Activated CD4-positive, alpha-beta T cell treated with anti-CD3 and anti-CD28 coated beads, Interleukin-2, amount 50 U/mL, for 16 hours (primary cell): ENCODE measurements at regions not wholly inside any gene's neighbourhood (a gene's known extent, or its start where the extent isn't known, plus 50 kb on each side); places are given as distances from the start of the nearest gene placed in this dataset.
A peak's percentile ranks its signal among the peaks of the same experiment; 100 is the strongest.

Experiments
- DNase-seq: peaks from one replicate; pipeline ENCODE4 v3.0.0-alpha.2; 2020

DNA sequence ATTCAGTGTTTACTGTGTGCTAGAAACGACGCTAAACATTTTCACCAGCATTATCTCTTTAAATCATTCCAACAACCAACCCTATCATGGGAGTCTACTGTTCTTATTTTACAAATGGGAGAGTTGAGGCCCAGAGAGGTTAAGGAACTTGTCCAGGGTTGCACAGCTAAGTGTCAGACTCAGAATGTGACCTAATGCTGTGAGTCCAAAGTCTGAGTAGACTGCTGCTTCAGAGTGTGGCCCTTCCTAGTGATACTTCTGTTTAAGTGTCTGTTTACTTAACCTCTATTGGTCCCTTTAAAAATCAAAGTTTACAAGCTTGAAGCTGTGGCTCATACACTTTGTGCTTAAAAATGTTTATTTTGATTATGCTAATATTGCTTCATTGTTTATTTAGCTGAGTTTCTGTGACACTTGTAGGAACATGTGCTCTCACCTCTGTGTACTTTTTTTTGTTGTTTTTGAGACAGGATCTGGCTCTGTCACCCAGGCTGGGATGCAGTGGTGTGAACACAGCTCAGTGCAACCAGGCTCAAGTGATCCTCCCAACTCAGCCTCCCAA lies 84.4 kb upstream of the SYPL1 start:
- no peak for DNase-seq

DNA sequence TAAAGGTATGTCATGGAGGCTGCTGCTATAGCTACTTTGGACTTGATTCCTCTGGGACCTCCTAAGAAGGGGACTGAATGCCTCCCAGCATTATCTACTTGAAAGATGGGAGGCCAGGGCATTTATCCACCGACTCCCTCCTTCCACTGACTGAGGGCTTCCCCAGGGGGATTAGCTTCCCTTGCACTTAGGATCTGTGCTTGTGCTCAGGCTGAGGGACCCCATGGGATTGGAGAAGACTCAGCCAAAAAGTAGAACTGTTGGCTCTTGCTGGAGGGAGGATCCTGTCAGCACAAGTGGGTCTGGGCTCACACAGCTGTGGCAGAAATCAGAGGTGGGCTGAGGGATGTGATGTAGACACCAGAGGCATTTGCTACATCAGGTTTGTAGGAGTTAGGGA lies 81.5 kb upstream of the SYPL1 start:
- no peak for DNase-seq

DNA sequence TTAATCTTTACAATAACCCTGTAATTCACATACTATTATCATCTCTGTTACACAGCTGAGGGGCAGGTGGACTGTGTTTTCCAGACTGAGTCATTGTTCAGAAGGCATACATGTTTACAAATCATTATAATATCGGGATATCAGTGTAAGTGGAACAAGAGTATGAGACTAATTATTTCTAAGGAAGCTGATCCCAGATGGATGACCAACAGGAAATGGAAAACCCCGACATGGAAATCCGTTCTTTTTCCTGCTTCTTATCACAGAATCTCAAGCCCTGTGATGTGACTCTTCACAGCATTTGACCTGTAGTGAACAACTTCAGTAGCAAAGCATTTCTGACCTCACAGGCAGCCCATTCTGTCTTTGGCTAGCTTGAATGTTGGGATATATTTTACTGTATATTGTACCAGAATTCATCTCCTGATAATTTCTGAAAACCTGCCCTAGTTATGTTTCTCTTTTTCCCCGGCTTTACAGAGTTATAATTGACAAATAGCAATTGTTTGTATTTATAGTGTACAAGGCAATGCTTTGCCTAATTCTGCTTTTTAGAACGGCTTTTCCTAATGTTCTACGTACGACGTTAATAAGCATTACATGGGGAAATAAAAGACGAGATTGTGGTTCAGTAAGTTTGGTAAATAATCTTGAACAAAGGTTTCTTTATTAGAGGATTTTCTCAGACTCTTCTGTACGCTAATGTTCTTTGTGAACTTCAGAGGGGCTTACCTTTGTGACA lies 78.6 kb upstream of the SYPL1 start:
- no peak for DNase-seq

DNA sequence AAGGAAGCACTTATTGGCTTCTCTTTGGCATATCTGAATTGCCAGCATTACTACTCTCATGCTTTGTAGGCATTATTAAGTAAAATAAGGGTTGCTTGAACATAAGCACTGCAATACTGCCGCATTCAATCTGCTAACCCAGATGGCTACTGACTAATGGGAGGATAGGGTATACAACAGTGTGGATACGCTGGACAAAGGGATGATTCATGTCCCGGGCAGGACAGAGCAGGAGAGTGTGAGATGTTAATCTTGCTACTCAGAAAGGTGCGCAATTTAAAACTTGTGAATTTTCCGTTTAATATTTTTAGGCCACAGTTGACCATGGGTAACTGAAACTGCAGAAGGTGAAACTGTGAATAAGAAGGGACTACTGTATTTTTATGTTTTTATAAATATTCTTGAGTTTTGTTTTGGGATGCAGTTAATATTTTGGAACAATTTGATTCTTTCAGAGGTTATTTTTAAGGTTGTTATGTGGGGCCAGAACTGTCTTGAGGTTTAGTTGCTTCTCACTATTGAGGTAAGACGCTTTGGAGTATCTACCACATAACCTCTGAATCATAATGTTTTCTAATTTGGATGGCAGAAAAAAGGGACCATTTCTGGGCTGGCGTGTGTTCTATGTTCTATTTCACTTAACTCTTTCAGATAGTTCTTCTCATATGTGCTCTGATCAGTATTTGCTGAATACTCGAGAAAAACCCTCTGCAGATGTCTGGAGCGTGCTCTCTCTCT lies 75.7 kb upstream of the SYPL1 start:
- no peak for DNase-seq

DNA sequence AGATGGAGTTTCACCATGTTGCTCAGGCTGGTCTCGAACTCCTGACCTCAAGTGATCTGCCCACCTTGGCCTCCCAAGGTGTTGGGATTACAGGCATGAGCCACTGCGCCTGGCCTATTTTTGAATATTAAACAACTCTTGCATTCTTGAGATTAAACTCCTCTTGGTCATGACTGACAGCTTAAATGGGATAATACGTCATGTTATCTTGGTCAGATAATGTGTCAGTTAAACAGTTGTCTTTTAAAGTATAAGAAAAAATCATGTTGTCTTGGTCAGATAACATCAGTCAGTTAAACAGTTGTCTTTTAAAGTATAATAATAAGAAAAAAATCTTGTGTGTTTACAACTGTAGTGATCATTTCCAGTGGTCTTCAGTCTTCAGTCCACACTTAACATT lies 73.6 kb upstream of the SYPL1 start:
- DNase-seq = no peak

DNA sequence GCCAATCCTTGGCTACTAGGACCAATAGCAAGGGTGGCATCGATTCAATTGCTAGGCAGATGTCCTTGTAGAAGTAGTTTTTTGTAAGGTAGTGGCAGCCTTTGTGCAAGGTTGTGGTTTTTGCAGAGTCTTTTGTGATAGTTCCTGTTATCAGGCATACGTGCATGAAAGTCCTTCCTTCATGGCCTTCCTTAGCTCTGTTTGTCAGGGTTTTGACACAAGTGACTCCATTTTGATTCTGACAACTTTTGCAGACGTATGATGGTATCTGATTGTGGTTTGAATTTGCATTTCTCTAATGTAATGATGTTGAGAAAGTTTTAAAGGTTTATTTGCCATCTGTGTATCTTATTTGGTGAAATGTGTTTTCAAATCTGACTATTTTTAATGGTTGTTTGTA lies 71.8 kb upstream of the SYPL1 start:
- DNase-seq = no peak

DNA sequence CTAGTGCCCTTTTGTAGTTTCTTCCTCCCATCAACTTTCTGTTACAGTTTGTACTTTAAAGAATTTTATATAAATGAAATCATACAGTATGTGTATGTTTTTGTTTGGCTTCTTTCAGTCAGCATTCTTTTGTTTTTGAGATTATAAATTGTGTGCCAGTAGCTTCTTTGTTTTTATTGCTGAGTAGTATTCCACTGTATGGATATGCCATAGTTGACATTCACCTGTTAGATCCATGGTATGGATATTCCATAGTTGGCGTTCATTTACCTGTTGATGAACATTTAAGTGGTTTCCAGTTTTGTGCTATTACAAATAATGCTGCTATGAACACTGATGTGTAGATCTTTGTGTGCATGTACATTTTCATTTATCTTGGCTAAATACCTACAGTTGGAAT lies 70.8 kb upstream of the SYPL1 start:
- DNase-seq = no peak

DNA sequence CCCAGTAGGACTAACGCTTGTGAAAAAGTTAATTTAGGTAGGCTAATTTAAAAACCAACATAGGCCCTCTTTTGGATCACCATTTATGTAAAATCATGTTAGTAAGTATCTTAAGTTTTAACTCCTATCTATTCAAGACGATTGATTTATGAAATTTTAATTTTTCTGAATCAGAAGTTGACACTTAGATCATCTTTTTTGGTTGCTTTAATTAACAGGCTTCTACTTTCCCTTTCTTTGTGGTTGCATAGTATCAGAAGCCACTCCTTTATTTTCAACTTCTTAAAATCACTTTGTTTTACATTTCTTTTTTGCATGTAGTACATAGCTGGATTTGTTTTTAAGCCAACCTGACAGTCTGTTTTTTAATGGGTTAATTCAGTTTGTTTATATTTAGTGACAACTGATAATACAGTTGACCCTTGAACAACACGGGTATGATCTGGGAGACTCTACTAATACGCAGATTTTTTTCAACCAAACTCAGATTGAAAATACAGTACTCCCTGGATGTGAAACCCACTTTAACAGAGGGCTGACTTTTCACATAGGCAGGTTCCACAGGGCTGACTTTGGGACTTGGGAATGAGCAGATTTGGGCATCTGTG lies 69.7 kb upstream of the SYPL1 start:
- no peak for DNase-seq

DNA sequence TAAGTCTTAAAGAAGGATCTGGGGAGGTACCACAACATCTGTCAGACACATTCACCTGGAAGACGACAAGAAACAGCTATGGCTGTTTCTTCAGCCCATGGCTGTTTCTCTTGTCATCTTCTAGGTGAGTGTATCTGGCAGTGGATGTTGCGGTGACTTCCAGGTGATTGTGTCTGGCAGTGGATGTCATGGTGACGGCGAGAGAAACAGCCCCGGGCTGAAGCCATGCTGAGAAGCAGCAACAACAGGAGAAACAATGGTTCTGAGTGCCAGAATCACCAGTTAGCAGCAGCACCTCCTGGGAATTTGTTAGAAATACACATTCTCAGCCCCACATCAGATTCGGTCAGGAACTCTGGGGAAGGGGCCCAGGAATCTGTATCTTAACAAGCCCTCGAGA lies 68.6 kb upstream of the SYPL1 start:
- no peak for DNase-seq

DNA sequence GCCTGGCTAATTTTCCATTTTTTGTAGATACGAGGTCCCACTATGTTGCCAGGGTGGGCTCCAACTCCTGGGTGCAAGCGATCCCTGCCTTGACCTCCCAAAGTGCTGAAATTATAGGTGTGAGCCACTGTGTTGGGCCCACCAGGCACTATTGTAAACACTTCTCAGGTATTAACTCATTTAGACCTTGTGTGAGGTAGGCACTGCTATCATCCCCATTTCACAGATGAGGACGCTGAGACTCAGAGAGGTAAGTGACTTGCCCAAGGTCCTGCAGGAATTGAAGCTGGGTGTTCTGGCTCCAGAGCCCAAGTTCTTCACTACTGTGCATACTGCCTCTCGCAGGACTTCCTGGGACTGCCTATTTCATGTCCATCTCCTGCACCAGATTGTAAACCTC lies 67.1 kb upstream of the SYPL1 start:
- DNase-seq = no peak

DNA sequence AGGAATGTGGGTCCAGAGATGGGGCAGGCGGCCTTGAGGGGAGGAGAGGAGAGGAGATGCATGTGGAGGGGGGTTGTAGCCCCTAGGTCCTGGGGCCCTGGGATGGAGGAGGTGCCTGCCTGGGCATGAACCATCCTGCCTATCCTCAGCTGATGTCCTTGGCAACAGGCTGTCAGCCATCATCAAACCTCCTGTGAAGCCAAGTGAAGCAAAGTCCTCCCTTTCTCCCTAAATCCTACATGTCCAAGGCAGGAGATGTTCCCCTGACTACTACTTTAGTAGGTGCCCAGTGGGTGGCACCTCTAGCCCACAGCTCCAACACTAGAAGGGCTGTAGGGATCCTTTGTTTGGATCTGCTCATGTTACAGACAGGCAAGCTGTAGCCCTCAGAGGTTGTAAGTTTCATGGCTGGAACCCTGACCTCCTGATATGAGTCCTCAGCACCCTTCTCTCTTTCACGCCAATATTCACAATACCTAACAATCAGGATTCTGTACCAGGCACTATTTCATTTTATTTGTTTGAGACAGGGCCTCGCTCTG lies 66.6 kb upstream of the SYPL1 start:
- DNase-seq = peak; percentile 1

DNA sequence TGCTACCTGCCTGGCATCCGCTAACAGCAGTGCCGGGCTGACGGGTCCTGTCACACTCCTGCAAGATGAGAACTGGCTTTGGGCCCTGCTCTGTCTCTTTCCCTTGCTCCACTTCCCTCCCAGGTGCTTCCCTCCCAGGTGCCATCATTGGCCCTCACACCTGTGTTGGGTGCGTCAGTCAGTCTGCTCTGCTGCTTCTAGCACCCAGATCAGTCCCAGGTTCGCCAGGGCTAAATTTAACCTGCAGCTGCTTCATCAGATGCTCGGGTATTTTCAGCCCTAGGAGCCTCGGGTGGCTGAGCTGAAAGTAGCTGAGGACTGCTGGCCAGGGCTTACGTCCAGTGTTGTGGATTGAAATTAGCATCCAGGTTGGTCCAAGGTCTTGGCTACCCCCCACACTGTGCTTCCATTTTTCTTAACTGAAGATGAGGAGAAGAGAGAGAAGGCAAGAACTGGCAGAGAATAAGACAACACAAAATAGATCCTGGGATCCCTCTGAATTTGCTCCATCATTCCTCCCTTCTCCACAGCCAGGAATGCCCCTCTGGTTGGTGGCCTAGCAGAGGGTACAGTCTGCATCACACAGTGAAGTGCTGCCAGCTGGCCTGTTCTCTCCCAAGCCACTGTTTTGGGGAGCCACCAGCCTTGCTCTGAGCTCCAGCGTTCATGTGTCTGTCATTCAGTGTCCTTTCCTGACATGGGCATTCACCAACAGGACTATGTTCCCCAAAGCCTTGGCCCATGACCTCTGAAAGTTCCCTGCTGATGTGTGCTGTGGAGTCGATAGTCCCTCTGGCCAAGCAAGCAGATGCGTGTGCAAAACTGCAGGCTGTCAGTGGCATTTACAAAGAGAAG lies 65.9 kb upstream of the SYPL1 start:
- DNase-seq = no peak

DNA sequence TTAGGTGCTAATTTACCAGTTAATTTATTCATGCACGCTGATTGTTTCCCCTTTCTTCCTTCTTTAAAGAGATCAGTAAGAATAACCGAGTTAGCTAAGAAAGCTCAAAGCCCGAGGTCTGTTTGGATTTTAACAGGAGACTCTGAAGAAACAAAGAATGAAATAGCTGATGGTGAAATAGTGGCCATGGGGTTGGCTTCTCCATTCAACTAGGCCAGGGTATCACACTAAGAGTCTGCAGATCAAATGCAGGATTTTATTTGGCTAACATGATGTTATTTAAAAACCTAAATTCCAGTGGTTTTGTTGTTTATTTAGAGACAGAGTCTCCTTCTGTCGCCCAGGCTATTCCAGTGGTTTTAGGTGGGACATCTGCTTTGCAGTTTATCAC lies 65.2 kb upstream of the SYPL1 start:
- DNase-seq = no peak

DNA sequence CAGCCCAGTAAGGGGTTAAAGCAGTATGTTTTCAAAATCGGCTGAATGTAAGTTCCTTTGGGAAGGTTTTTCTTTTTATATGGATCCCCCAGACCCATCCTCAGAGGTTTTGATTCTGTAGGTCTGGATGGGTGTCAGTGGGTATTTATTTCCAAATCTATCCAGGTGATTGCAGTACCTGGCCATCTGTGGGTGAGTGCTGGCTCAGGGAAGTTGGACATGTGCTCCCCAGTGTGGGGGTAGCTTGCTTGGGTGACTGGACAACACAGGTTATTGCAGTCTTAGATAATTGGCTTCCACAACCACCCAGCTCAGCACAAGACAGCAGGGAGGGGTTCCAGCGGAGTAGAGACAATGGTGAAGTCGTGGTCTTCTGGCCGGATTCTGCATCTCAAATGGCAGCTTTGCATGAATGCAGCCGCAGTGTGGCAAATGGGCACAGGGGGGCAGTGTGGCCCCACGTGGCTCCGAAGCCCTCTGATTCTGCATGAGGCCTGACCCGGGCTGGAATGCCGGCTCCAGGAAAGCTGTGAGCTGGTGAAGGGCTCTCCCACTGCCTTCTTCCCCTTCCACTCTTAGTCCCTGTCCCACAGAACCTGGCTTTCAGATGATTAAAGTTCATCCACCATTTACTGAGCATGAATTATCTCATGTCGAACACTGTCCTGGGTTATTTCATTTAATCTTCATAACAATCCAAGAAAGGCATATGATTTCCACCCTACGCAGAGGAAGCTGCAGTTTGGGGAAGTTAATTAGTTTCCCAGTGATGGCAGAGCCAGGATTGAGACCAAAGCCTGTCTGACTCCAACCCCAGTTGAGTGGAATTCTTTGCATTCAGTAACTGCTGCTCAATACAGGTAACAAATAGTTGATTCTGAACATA lies 64.5 kb upstream of the SYPL1 start:
- peak; percentile 69 for DNase-seq

DNA sequence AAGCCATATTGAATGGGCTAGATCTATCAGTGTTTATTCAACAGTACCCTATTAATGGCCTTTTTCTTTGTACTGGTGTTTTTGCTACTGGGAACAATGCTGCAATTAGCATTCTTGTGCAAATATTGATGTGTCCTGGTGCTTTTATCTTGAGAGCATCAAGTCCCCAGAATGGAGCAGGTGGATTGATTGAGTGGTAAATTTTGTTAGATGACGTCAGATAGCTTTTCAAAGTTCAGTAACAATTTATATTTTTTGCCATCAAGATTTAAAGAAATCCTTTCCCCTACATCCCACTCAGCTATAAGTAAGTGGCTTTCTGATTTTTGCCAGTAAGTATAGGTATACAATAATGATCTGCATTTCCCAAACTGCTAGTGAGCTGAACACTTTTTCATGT lies 63.4 kb upstream of the SYPL1 start:
- DNase-seq = no peak

DNA sequence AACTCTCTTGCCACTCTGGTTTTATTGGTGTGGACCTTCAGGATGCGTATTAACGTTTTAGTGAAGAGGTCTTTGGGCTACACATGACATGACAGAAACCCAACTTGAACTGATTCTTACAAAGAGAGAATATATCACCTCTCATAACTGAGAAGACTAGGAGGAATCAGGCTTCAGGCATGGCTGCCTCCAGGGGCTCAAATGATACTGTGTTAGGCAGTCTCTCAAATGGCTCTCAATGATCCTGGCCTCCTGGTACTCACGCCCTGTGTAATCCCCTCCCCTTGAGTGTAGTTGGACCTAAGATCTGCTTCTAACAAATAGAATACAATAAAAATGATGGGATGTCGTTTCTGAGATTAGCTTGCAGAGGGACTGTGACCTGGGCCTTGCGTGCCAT lies 58.5 kb upstream of the SYPL1 start:
- DNase-seq = no peak

DNA sequence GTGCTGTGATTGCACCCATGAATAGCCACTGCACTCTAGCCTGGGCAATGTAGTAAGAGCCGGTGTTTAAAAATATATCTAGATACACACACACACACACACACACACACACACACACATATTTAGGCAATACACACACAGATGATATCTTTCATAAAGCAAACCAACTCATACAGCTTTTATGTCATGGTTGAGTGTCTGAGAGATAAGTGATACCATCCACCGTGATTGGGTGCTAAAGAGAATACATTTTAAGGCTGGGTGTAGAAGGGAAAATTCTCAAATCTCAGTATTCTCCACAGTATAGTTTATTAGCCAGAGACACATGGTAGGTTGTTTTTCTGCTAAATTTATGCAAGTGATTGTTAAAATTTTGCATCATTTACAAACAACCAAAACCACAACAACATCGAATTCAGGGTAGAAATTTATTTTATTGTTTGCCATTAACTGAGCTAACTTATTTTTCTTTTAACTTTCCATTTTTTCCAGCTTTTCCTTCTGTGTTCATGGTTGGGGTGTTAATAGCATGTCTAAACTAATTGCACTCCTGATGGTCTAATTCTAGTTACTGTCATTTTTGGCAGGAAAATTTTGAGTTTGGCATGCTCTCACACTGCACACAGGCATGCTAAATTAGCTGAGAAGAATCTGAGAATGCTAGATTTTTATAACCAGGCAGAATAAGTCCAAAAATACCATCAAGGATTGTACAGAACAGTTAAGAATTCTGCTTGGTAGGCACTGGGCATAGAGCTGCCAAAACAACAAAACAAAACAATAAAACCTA lies 57.9 kb upstream of the SYPL1 start:
- DNase-seq = no peak

DNA sequence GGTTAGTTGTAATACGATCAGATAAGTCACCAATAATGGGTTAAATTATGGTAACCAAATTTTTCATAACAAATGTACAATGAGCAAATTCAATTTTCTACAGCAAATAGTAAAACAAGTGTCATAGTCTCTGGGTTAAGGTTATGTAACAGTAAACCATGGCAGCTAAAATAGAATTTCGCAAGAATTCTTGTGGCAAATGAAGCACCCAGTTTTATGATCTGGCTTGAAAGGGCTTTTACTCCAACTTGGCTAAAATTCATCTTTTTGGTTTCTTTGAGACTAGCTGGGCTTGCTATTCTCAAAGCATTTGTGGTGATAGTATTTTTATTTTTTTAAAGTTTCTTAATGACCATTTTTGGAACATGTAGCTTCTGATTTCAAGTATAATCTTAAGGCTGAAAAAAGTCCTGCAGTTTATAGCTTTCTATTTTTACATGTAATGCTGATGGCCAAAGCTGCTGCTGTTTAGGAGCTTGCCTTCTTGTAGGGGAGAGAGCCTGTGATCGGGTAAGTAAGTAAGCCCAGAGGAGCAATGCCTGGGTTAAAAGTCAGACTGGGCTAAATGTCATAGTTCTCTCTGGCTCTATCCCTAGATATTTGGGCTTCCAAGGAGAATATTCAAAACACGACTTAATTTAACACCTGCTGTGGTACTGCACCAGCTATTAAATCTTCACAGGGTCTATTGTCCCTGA lies 55.5 kb upstream of the SYPL1 start:
- no peak for DNase-seq

DNA sequence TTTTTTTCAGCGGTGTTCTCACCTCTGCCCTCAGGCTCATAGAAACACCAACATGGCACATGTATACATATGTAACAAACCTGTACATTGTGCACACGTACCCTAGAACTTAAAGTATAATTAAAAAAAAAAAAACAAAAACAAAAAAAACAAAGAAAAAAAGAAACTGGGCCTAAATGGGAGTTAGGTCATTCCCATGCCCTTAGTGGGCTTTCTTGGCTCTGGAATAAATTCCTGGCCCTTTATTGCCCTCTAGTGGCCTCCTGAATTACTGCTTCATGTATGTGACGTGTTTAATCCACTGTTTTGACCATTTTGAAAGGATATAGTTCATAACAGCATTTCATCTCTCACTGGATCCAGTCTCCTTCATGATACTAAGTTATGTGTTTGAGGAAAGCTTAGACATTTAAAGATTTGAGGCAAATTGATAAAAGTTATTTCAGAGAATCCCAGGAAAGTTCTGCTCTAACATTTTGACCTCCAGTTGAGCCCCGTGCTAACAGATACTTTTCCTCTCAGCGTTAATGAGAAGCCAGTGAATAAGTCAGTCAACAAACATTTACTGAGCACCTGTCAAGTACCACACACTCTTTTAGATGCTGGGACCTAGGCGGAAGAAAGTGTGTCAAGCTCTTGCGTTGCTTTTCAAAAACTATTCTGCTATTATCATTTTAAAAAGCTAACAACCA lies 54.7 kb upstream of the SYPL1 start:
- DNase-seq = peak; percentile 55

DNA sequence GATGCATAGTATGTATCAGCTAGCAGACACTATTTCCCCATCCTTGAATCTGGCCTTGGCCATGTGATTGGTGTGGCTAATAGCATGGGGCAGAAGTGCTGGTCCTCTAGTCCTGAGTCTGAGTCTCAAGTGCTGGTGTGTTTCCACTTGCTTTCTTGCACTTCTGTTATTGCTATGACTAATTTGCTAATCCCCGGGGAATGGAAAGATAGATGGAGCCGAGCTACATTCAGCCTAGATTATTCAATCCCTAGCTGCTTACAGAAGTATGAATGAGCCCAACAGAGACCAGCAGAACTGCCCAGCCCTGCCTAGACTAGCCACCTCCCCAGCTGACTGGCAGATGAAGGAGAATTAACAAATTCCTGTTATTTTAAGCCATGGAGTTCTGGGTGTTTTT lies 53.2 kb upstream of the SYPL1 start:
- no peak for DNase-seq
